B cell (primary cell): ENCODE measurements at regions not wholly inside any gene's neighbourhood (a gene's known extent, or its start where the extent isn't known, plus 50 kb on each side); places are given as distances from the start of the nearest gene placed in this dataset.

Experiments used
- ATAC-seq: fragments of 200-7000 bp; cut with Tn5 transposase; one replicate; pipeline ENCODE4 v1.10.0; 2021; ENCODE audit warnings: low read depth, mild to moderate bottlenecking, moderate number of reproducible peaks, moderate library complexity
- CTCF ChIA-PET: fragments of 350-600 bp; sonication (Branson Sonifier 250); formaldehyde crosslinking; loops from one replicate; lab custom pipeline; 2021; ENCODE audit warnings: antibody characterized with exemption, inconsistent platforms; lab: Charles Lee
- POLR2A ChIA-PET: fragments of 350-600 bp; sonication (Branson Sonifier 250); formaldehyde crosslinking; loops from one replicate; lab custom pipeline; 2021; ENCODE audit warnings: antibody characterized with exemption; lab: Charles Lee
- DNase-seq: peaks from one replicate; pipeline ENCODE4 v3.0.0; 2013
- H2AFZ ChIP-seq: 2 replicates; pipeline ENCODE4 v1.6.1; 2012; ENCODE audit warnings: mild to moderate bottlenecking, low read depth, low read length; ENCODE audit not compliant: insufficient read depth, poor library complexity, severe bottlenecking
- H3K27ac ChIP-seq, 2 donors: 1 replicate in 1 of 2; 2 replicates in 1 of 2; pipeline ENCODE4 v1.5.1; 2012 to 2013; ENCODE audit warnings: low read length in 2 of 2, mild to moderate bottlenecking in 2 of 2, moderate library complexity in 1 of 2
- H3K27me3 ChIP-seq, 4 experiments: fragments of 200-600 bp in 1 of 4; sonication (generic) in 1 of 4; replicated peaks in 1 of 4; 1 replicate in 2 of 4; 2 replicates in 2 of 4; pipeline versions ENCODE4 v1.6.1 to v1.7.0; 2013 to 2016; ENCODE audit warnings: low read length in 3 of 4, mild to moderate bottlenecking in 2 of 4, mixed read lengths in 1 of 4, moderate library complexity in 1 of 4; ENCODE audit not compliant: insufficient read depth in 4 of 4, control insufficient read depth in 3 of 4; ENCODE audit errors: control extremely low read depth in 1 of 4
- H3K36me3 ChIP-seq, 2 experiments: replicated peaks in 1 of 2; 1 replicate in 1 of 2; 2 replicates in 1 of 2; pipeline versions ENCODE4 v1.6.1 to v1.7.1; 2013; ENCODE audit warnings: low read length in 1 of 2; ENCODE audit not compliant: insufficient read depth in 2 of 2, control insufficient read depth in 1 of 2; ENCODE audit errors: control extremely low read depth in 1 of 2, extremely low read depth in 1 of 2
- H3K4me1 ChIP-seq, 2 donors: fragments of 200-600 bp in 1 of 2; sonication (generic) in 1 of 2; 1 replicate in 1 of 2; 2 replicates in 1 of 2; pipeline versions ENCODE4 v1.5.1 to v1.6.1; 2013 to 2017; ENCODE audit warnings: low read length in 2 of 2; ENCODE audit not compliant: control insufficient read depth in 2 of 2, insufficient read depth in 2 of 2
- H3K4me2 ChIP-seq: replicated peaks from 2 replicates; pipeline ENCODE3; 2012; ENCODE audit warnings: mild to moderate bottlenecking, low read depth, low read length; ENCODE audit not compliant: poor library complexity, severe bottlenecking
- H3K4me3 ChIP-seq, 5 experiments: fragments of 200-600 bp in 1 of 5; sonication (generic) in 1 of 5; 1 replicate in 3 of 5; 2 replicates in 2 of 5; pipeline versions ENCODE4 v1.5.1 to v1.7.0; 2011 to 2016; ENCODE audit warnings: low read length in 4 of 5, mild to moderate bottlenecking in 4 of 5, low read depth in 2 of 5, control low read depth in 1 of 5, moderate library complexity in 1 of 5; ENCODE audit not compliant: insufficient read depth in 1 of 5; ENCODE audit errors: control extremely low read depth in 1 of 5, extremely low read depth in 1 of 5
- H3K79me2 ChIP-seq: fragments of 200-600 bp; sonication (generic); one replicate; pipeline ENCODE4 v1.6.0; 2016; ENCODE audit warnings: low read length; ENCODE audit not compliant: control insufficient read depth, insufficient read depth
- H3K9ac ChIP-seq: fragments of 200-600 bp; sonication (generic); 2 replicates; pipeline ENCODE4 v1.6.1; 2017; ENCODE audit warnings: mild to moderate bottlenecking, low read length, moderate library complexity
- H3K9me3 ChIP-seq, 3 donors: one replicate each; pipeline versions ENCODE4 v1.6.1 to v1.7.1; 2013; ENCODE audit warnings: low read length in 2 of 3; ENCODE audit not compliant: control insufficient read depth in 2 of 3, insufficient read depth in 1 of 3; ENCODE audit errors: control extremely low read depth in 1 of 3
- H4K20me1 ChIP-seq: 2 replicates; pipeline ENCODE4 v1.6.0; 2012; ENCODE audit warnings: mild to moderate bottlenecking, low read length; ENCODE audit not compliant: insufficient read depth, control insufficient read depth, poor library complexity, severe bottlenecking
- H3K27ac Mint-ChIP-seq: one replicate; pipeline ENCODE4 v1.8.0; 2021; ENCODE audit warnings: mixed read lengths
- H3K27me3 Mint-ChIP-seq: one replicate; pipeline ENCODE4 v1.8.0; 2021; ENCODE audit warnings: mixed read lengths
- H3K4me1 Mint-ChIP-seq: one replicate; pipeline ENCODE4 v1.8.0; 2021; ENCODE audit warnings: mixed read lengths
- H3K4me3 Mint-ChIP-seq: one replicate; pipeline ENCODE4 v1.8.0; 2021; ENCODE audit warnings: mixed read lengths
- H3K9me3 Mint-ChIP-seq: one replicate; pipeline ENCODE4 v1.8.0; 2022; ENCODE audit warnings: mixed read lengths; ENCODE audit not compliant: insufficient read depth
- EZH2 ChIP-seq: IDR thresholded peaks from 2 replicates; pipeline ENCODE4 v1.6.1; 2012; ENCODE audit warnings: borderline replicate concordance, low read depth, mild to moderate bottlenecking, moderate library complexity, low read length; ENCODE audit not compliant: insufficient read depth, poor library complexity, severe bottlenecking
- WGBS: methylation state at CpG from one replicate; pipeline ENCODE4 v1.1.5; 2013; ENCODE audit warnings: missing lambda C conversion rate; ENCODE audit not compliant: insufficient coverage; 5-methylcytosine and 5-hydroxymethylcytosine counted together
- intact Hi-C: fragments of 100-400 bp; cut with micrococcal nuclease; formaldehyde crosslinking; loops from one replicate; pipeline ENCODE4 v1.10.0; 2022
- TF ChIP-seq, protein P1 (sequence below): fragments of 200-600 bp; IDR thresholded peaks from one replicate; pipeline ENCODE4 v1.8.0; 2022; ENCODE audit warnings: antibody characterized with exemption, mild to moderate bottlenecking

DNA sequence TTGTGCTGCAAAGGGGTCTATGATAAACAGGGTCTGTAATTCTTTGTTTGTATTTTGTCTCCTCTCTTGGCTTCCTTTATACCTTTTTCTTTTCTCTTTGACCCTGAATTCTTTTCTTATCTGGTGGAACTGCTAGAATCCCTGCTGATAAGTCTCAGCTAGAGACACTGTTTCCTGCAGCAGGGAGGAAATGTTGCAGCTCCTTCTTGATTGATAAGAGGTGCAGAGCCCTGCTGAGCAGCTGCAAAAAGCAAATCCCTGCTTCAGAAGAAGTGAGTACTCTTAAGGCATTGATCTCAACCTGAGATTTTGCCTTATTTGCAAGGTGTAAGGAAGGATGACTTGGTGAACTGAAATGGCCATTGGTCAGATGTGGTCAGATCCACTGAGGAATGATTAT, 167.8 kb downstream of the NUP35 start:
- no peak overlapping the region for H3K27ac Mint-ChIP-seq
- no peaks in the 10 kb centered on the region for H3K79me2 ChIP-seq
- H4K20me1 ChIP-seq: no peaks in the 10 kb centered on the region
- no peak overlapping the region for H3K4me2 ChIP-seq
- no peak overlapping the region for H3K4me3 ChIP-seq
- H3K9ac ChIP-seq: no peak overlapping the region
- no peak overlapping the region for H3K4me3 Mint-ChIP-seq
- CTCF ChIA-PET: no interaction called here
- no peaks in the 10 kb centered on the region for H3K9me3 Mint-ChIP-seq
- POLR2A ChIA-PET: no interaction called here
- H3K36me3 ChIP-seq: no peaks in the 10 kb centered on the region
- H3K4me1 Mint-ChIP-seq: no peaks in the 10 kb centered on the region
- TF ChIP-seq, protein P1, sequence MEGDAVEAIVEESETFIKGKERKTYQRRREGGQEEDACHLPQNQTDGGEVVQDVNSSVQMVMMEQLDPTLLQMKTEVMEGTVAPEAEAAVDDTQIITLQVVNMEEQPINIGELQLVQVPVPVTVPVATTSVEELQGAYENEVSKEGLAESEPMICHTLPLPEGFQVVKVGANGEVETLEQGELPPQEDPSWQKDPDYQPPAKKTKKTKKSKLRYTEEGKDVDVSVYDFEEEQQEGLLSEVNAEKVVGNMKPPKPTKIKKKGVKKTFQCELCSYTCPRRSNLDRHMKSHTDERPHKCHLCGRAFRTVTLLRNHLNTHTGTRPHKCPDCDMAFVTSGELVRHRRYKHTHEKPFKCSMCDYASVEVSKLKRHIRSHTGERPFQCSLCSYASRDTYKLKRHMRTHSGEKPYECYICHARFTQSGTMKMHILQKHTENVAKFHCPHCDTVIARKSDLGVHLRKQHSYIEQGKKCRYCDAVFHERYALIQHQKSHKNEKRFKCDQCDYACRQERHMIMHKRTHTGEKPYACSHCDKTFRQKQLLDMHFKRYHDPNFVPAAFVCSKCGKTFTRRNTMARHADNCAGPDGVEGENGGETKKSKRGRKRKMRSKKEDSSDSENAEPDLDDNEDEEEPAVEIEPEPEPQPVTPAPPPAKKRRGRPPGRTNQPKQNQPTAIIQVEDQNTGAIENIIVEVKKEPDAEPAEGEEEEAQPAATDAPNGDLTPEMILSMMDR: no peak
- no peak for TF ChIP-seq EZH2
- no peak overlapping the region for H2AFZ ChIP-seq
- no peaks in the 10 kb centered on the region for H3K27me3 ChIP-seq
- H3K9me3 ChIP-seq: peaks cover 0 to 10% (median 0%) of the 10 kb centered on the region in 3 donors
- H3K27ac ChIP-seq: no peak overlapping the region
- no peaks in the 10 kb centered on the region for H3K4me1 ChIP-seq
- peaks cover 2% of the 10 kb centered on the region for H3K27me3 Mint-ChIP-seq
- intact Hi-C loops: no loop called here
- DNase-seq (no peak), ATAC-seq (no peak)

GRCh38 chr2:183339311-183339710, 215.1 kb downstream of the NUP35 start:
- Mint-ChIP-seq H3K9me3 (peaks cover 7% of the 10 kb centered on the region), H3K4me1 (no peaks in the 10 kb centered on the region), H3K27me3 (no peaks in the 10 kb centered on the region), H3K4me3 (no peak overlapping the region), H3K27ac (no peak overlapping the region)
- Histone ChIP-seq H2AFZ (no peak overlapping the region), H3K4me1 (no peaks in the 10 kb centered on the region), H3K36me3 (no peaks in the 10 kb centered on the region), H3K9ac (no peak overlapping the region), H3K9me3 (peaks cover 0 to 5% (median 3%) of the 10 kb centered on the region in 3 donors), H4K20me1 (no peaks in the 10 kb centered on the region), H3K27me3 (no peaks in the 10 kb centered on the region), H3K79me2 (no peaks in the 10 kb centered on the region), H3K27ac (no peak overlapping the region), H3K4me3 (no peak overlapping the region), H3K4me2 (no peak overlapping the region)
- DNase-seq (no peak), ATAC-seq (no peak)
- WGBS: no CpG with 5 or more reads among the region's 1 CpG
- intact Hi-C loops: no loop called here
- POLR2A ChIA-PET: no interaction called here
- no peak for TF ChIP-seq EZH2
- TF ChIP-seq, protein P1: no peak
- CTCF ChIA-PET: no interaction called here
